Fibroblast of pulmonary artery (primary cell): ENCODE measurements at regions not wholly inside any gene's neighbourhood (a gene's known extent, or its start where the extent isn't known, plus 50 kb on each side); places are given as distances from the start of the nearest gene placed in this dataset.

Experiments used
- DNase-seq: peaks from one replicate; pipeline ENCODE4 v3.0.0-alpha.2; 2010; ENCODE audit warnings: low read depth
- H3K4me3 ChIP-seq: replicated peaks from 2 replicates; pipeline ENCODE4 v1.5.1; 2011; ENCODE audit warnings: low read depth, mild to moderate bottlenecking, control low read depth, low read length, moderate library complexity
- TF ChIP-seq, protein P1 (sequence below): IDR thresholded peaks from 2 replicates; pipeline ENCODE4 v1.5.1; 2011; ENCODE audit warnings: mild to moderate bottlenecking, control low read depth, low read length, inconsistent platforms; ENCODE audit errors: missing control alignments

DNA sequence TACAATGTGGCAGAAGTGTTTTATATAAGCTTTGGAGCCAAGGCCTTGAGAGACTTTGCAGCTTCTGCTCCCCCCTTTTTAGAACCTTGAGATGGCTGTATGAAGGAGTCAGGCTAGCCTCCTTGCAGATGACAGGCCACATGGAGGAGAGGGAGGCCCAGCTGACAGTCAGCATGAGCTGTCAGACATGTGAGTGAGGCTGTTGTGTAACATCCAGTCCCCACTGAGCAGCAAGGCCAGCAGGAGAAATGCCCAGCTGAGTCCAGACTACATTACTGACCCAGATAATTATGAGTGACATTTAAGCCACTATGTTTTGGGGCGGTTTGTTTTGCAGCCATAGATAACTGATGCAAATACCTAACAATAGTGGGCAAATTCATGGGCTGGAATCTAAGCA is 515.3 kb upstream of the ARX start:
- no peak overlapping the region for H3K4me3 ChIP-seq
- TF ChIP-seq, protein P1, sequence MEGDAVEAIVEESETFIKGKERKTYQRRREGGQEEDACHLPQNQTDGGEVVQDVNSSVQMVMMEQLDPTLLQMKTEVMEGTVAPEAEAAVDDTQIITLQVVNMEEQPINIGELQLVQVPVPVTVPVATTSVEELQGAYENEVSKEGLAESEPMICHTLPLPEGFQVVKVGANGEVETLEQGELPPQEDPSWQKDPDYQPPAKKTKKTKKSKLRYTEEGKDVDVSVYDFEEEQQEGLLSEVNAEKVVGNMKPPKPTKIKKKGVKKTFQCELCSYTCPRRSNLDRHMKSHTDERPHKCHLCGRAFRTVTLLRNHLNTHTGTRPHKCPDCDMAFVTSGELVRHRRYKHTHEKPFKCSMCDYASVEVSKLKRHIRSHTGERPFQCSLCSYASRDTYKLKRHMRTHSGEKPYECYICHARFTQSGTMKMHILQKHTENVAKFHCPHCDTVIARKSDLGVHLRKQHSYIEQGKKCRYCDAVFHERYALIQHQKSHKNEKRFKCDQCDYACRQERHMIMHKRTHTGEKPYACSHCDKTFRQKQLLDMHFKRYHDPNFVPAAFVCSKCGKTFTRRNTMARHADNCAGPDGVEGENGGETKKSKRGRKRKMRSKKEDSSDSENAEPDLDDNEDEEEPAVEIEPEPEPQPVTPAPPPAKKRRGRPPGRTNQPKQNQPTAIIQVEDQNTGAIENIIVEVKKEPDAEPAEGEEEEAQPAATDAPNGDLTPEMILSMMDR: no peak
- peak; percentile 48 for DNase-seq

DNA sequence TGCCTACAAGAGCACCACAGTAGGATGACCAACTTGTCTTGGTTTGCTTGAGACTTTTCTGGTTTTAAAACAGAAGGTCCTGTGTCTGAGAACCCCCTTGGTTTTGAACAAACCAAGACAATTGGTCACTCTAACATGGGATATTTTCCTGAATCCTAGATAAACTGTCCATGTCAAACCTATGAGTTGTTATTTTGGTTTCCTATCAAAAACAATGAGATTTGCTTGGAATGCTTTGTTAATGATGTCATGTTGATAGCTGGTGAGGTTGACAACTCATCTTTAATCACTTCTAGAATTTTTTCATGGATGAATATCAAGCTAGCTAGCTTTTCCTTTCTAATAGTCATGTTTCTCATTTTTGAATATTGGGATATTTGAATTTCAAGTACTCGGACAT is 518.3 kb upstream of the ARX start:
- H3K4me3 ChIP-seq: no peak overlapping the region
- peak; percentile 6 for DNase-seq
- TF ChIP-seq, protein P1: no peak

DNA sequence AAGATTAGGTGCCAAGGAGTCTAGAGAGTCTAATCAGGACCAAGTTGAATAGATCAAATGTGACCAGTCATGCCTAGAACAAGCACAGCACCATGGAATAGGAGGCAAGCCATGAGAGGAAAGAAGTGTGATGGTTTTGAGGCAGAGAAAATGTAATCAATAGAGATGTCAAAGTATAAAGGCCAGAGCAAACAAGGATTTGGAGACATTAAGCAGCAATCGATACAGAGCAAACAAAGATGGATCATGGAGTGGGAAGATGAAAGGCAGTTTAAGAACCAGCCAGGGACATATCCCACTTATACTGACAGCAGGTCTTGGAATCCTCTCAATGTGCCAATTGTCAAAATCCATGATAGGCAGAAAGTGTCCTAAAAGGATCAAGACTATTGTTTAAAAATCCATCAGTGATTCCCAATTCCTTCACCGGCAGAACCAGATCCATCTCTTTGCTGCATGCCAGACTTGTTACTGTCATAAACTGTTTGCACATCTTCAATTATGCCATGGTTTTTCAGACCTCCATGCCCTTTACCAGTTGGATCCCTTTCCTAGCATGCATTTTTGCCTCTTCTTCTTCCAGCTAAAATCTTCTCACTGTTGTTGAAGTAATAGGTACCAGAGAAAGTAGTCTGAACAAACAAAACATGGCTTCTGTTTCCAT is 520.7 kb upstream of the ARX start:
- H3K4me3 ChIP-seq: no peak overlapping the region
- TF ChIP-seq, protein P1: no peak

DNA sequence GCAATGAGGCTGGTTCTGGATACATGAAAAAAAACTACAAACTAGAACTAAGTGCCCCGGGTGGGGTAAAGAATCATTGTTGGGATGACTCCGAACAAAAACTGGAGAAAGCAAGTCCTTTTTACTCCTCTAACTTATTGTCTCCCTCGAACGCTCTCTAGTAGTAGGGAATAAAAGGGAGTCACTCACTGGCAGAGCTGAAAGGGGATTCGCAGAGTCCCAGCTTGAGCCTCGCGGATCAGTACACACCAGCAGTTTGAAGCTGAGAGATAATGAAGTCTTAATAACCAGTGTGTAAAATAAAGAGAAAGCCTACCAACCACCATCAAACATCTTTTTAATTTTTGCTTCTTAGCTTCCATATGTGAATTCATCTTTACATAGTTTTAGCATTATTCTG is 521.9 kb upstream of the ARX start:
- no peak overlapping the region for H3K4me3 ChIP-seq
- DNase-seq: no peak
- TF ChIP-seq, protein P1: no peak

More for the DNA sequence above, 520.7 kb upstream of the ARX start:
- DNase-seq: no peak

DNA sequence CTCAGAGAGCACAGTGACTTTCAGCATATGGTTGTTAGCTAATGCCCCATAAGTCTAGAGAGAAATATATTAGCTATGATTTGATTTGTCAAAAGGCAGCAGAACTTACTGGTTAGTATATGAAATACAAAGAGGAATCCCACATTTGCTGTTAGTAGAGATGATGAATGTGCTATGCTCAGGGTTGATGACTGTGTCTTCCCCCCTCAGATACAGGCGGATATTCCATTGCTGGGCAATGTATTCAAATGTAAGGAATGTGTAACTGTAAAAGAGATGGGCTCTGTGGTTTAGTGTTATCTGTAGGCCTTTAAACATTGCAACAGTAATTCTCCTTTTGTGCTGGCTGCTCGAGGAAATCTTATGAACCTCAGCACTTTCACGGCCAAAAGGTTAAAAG is 528.9 kb upstream of the ARX start:
- DNase-seq: peak; percentile 63
- TF ChIP-seq, protein P1: no peak

DNA sequence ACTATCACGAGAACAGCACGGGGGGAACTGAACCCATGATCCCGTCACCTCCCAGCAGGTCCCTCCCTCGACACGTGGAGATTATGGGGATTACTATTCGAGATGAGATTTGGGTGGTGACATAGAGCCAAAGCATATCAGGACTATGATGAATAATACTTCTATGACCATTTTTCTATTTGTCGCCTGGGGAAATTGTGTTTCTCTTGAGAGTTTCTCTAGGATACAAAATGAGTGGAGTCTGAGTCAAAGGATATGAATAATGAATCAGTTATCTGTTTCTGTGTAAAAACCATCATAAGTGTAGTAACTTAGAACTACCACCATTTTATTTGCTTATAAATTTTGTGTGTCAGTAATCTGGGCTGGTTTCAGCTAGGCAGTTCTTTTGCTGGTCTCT is 533.0 kb upstream of the ARX start:
- DNase-seq: peak; percentile 13
- TF ChIP-seq, protein P1: no peak
- H3K4me3 ChIP-seq: no peak overlapping the region

More for the DNA sequence above, 528.9 kb upstream of the ARX start:
- H3K4me3 ChIP-seq: no peak overlapping the region

DNA sequence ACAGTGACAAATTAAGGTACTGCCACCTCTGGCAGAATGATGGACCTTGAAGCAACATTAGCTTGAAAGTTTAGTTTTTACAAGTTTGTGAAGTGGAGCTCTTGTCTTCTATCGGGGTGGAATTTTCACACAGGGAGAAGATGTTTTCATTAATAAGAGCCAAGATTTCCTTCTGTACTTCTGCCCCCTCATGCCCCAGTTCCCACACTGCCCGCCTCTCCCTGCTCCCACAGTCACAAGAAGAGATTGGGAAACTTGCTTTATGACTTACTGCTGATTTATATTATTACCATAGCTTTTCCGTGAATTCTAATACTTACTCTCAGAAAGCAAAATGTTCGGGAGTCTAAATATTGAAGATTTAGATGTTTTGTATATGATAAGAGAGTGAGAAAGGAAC is 539.8 kb upstream of the ARX start:
- H3K4me3 ChIP-seq: no peak overlapping the region
- TF ChIP-seq, protein P1: no peak
- no peak for DNase-seq
